A549 (cell line): ENCODE measurements at regions not wholly inside any gene's neighbourhood (a gene's known extent, or its start where the extent isn't known, plus 50 kb on each side); places are given as distances from the start of the nearest gene placed in this dataset.

Source experiments
- CEBPB ChIP-seq, 2 experiments: fragments of >200 bp in 1 of 2; sonication (Bioruptor Twin) in 1 of 2; formaldehyde crosslinking in 1 of 2; IDR thresholded peaks; 2 replicates each; pipeline ENCODE4 v1.6.1; 2012 to 2016
- MAX ChIP-seq: IDR thresholded peaks from 2 replicates; pipeline ENCODE4 v1.6.1; 2012
- RFX5 ChIP-seq: fragments of 450-650 bp; IDR thresholded peaks from 2 replicates; pipeline ENCODE4 v1.7.1; 2014; ENCODE audit warnings: antibody characterized with exemption, mild to moderate bottlenecking, moderate library complexity
- USF2 ChIP-seq: fragments of 450-650 bp; IDR thresholded peaks from 2 replicates; pipeline ENCODE4 v1.6.1; 2014; ENCODE audit warnings: antibody characterized with exemption
- TF ChIP-seq, protein P1 (sequence below): fragments of >200 bp; sonication (Bioruptor Twin); formaldehyde crosslinking; IDR thresholded peaks from 3 replicates; pipeline ENCODE4 v1.5.1; 2016
- TF ChIP-seq, protein P2 (sequence below): fragments of 200-600 bp; sonication (generic); IDR thresholded peaks from 2 replicates; pipeline ENCODE4 v1.6.1; 2016; ENCODE audit warnings: antibody characterized with exemption, mild to moderate bottlenecking, moderate library complexity

DNA sequence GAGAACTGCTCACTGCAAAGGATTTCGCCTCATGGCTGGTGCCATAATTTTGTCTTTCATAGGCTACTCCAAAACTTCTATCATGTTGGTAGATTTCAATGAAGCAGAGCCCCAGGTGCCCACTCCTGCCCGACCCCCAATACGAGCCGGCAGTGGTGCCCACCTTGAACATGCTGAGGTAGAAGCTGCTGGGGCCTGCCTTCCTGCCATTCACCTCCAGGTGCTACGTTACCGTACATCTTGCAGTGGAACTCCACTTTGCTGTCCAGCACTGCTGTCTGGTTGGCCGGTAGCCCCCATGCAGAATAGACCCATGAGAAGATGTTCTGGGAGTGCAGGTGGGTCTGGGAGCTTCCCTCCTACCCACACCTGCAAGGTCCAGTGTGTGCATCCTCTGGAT is 502.8 kb upstream of the TBL1XR1 start:
- TF ChIP-seq, protein P1, sequence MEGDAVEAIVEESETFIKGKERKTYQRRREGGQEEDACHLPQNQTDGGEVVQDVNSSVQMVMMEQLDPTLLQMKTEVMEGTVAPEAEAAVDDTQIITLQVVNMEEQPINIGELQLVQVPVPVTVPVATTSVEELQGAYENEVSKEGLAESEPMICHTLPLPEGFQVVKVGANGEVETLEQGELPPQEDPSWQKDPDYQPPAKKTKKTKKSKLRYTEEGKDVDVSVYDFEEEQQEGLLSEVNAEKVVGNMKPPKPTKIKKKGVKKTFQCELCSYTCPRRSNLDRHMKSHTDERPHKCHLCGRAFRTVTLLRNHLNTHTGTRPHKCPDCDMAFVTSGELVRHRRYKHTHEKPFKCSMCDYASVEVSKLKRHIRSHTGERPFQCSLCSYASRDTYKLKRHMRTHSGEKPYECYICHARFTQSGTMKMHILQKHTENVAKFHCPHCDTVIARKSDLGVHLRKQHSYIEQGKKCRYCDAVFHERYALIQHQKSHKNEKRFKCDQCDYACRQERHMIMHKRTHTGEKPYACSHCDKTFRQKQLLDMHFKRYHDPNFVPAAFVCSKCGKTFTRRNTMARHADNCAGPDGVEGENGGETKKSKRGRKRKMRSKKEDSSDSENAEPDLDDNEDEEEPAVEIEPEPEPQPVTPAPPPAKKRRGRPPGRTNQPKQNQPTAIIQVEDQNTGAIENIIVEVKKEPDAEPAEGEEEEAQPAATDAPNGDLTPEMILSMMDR = no peak
- no peak for TF ChIP-seq MAX
- TF ChIP-seq RFX5 = no peak
- no peak for TF ChIP-seq CEBPB (IDR thresholded peaks at IDR 0.05)
- TF ChIP-seq USF2 = no peak
- TF ChIP-seq, protein P2, sequence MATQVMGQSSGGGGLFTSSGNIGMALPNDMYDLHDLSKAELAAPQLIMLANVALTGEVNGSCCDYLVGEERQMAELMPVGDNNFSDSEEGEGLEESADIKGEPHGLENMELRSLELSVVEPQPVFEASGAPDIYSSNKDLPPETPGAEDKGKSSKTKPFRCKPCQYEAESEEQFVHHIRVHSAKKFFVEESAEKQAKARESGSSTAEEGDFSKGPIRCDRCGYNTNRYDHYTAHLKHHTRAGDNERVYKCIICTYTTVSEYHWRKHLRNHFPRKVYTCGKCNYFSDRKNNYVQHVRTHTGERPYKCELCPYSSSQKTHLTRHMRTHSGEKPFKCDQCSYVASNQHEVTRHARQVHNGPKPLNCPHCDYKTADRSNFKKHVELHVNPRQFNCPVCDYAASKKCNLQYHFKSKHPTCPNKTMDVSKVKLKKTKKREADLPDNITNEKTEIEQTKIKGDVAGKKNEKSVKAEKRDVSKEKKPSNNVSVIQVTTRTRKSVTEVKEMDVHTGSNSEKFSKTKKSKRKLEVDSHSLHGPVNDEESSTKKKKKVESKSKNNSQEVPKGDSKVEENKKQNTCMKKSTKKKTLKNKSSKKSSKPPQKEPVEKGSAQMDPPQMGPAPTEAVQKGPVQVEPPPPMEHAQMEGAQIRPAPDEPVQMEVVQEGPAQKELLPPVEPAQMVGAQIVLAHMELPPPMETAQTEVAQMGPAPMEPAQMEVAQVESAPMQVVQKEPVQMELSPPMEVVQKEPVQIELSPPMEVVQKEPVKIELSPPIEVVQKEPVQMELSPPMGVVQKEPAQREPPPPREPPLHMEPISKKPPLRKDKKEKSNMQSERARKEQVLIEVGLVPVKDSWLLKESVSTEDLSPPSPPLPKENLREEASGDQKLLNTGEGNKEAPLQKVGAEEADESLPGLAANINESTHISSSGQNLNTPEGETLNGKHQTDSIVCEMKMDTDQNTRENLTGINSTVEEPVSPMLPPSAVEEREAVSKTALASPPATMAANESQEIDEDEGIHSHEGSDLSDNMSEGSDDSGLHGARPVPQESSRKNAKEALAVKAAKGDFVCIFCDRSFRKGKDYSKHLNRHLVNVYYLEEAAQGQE = no peak
